PC-9 (cell line): ENCODE measurements at regions not wholly inside any gene's neighbourhood (a gene's known extent, or its start where the extent isn't known, plus 50 kb on each side); places are given as distances from the start of the nearest gene placed in this dataset.

Experiments
- BruUV-seq: library from RNA; stranded (reverse); fragments of 400-500 nt; replicated peaks from 2 replicates; lab custom pipeline; 2021; lab: Mats Ljungman, UMichigan
- CTCF ChIA-PET: fragments of 300-600 bp; sonication (Branson Sonifier 250); formaldehyde crosslinking; loops from one replicate; lab custom pipeline; 2022; ENCODE audit warnings: antibody characterized with exemption; lab: Charles Lee
- POLR2A ChIA-PET: fragments of 300-600 bp; sonication (Branson Sonifier 250); formaldehyde crosslinking; loops from one replicate; lab custom pipeline; 2022; ENCODE audit warnings: antibody characterized with exemption; ENCODE audit not compliant: unreplicated experiment; lab: Charles Lee
- DNase-seq, 2 experiments: peaks; one replicate each; pipeline versions ENCODE4 v3.0.0 to v3.0.0-alpha.2; 2015 to 2022; ENCODE audit warnings: mixed read lengths in 1 of 2
- H2AFZ ChIP-seq: fragments of 200-600 bp; sonication (generic); 2 replicates; pipeline ENCODE4 v1.8.1; 2017; ENCODE audit warnings: antibody characterized with exemption
- H3F3A ChIP-seq: fragments of 200-600 bp; sonication (generic); 2 replicates; pipeline ENCODE4 v1.8.1; 2017; ENCODE audit warnings: antibody characterized with exemption, mild to moderate bottlenecking, low read depth; ENCODE audit not compliant: insufficient read depth
- H3K27ac ChIP-seq: fragments of 200-600 bp; sonication (generic); 2 replicates; pipeline ENCODE4 v1.6.1; 2016; ENCODE audit warnings: mixed run types
- H3K27me3 ChIP-seq: fragments of 200-600 bp; sonication (generic); 2 replicates; pipeline ENCODE4 v1.6.1; 2016; ENCODE audit warnings: low read depth, mixed run types; ENCODE audit not compliant: insufficient read depth
- H3K36me3 ChIP-seq: fragments of 200-600 bp; sonication (generic); 2 replicates; pipeline ENCODE4 v1.6.1; 2016; ENCODE audit warnings: low read depth, mixed run types
- H3K4me1 ChIP-seq: fragments of 200-600 bp; sonication (generic); replicated peaks from 2 replicates; pipeline ENCODE4 v1.6.1; 2016; ENCODE audit warnings: mixed run types; ENCODE audit not compliant: insufficient read depth
- H3K4me2 ChIP-seq: fragments of 200-600 bp; sonication (generic); 2 replicates; pipeline ENCODE4 v1.6.1; 2017; ENCODE audit warnings: mixed run types
- H3K4me3 ChIP-seq: fragments of 200-600 bp; sonication (generic); 2 replicates; pipeline ENCODE4 v1.6.1; 2016; ENCODE audit warnings: mixed run types
- H3K79me2 ChIP-seq: fragments of 200-600 bp; sonication (generic); 2 replicates; pipeline ENCODE4 v1.6.1; 2017; ENCODE audit warnings: low read depth, mixed run types
- H3K9me2 ChIP-seq: fragments of 200-600 bp; sonication (generic); 2 replicates; pipeline ENCODE4 v1.8.1; 2017; ENCODE audit warnings: mild to moderate bottlenecking; ENCODE audit not compliant: insufficient read depth
- H3K9me3 ChIP-seq: fragments of 200-600 bp; sonication (generic); 2 replicates; pipeline ENCODE4 v1.8.1; 2016; ENCODE audit warnings: low read depth; ENCODE audit not compliant: insufficient read depth
- H4K20me1 ChIP-seq: fragments of 200-600 bp; sonication (generic); 2 replicates; pipeline ENCODE4 v1.8.1; 2017; ENCODE audit not compliant: insufficient read depth
- CTCF ChIP-seq: fragments of 200-600 bp; sonication (generic); conservative IDR thresholded peaks from 2 replicates; pipeline ENCODE4 v1.6.1; 2017; ENCODE audit warnings: mixed run types, antibody characterized with exemption, mild to moderate bottlenecking, moderate library complexity
- EZH2 ChIP-seq: fragments of 200-600 bp; sonication (generic); IDR thresholded peaks from 2 replicates; pipeline ENCODE4 v1.8.0; 2017; ENCODE audit warnings: antibody characterized with exemption, low read depth
- intact Hi-C: fragments of 100-400 bp; cut with micrococcal nuclease; formaldehyde crosslinking; loops from one replicate; pipeline ENCODE4 v1.10.0; 2022; ENCODE audit not compliant: unreplicated experiment

- CTCF ChIA-PET, result no interaction called here
- DNase-seq, result no peak
Measured at GRCh38 chr1:213898684-213899083, 89.1 kb upstream of the PROX1 start.

GRCh38 chr1:213899413-213899812 lies 88.4 kb upstream of the PROX1 start:
- Histone ChIP-seq H3K36me3 (no peaks in the 10 kb centered on the region), H3K9me3 (peaks cover 8% of the 10 kb centered on the region; the same call in 1 of the 2 replicates), H3K79me2 (no peaks in the 10 kb centered on the region), H2AFZ (no peak overlapping the region), H3F3A (no peaks in the 10 kb centered on the region), H3K4me2 (no peak overlapping the region), H3K4me1 (no peaks in the 10 kb centered on the region), H4K20me1 (no peaks in the 10 kb centered on the region), H3K27ac (no peak overlapping the region), H3K4me3 (no peak overlapping the region), H3K9me2 (no peaks in the 10 kb centered on the region; the same call in 1 of the 2 replicates), H3K27me3 (no peaks in the 10 kb centered on the region)
- ChIA-PET CTCF (interaction anchor here (0.5 kb wide), 1 partner anchor 118 kb away, joined by 4 read pairs; no protein-coding TSS in a partner anchor), POLR2A (no interaction called here)
- no peak for TF ChIP-seq EZH2
- TF ChIP-seq CTCF, result no peak
- BruUV-seq, result no TSS peak
- no peak for DNase-seq
- intact Hi-C loops, result no loop called here

More at GRCh38 chr1:213898684-213899083, 89.1 kb upstream of the PROX1 start:
- POLR2A ChIA-PET, result no interaction called here
- Histone ChIP-seq H4K20me1 (no peaks in the 10 kb centered on the region), H3K27ac (no peak overlapping the region), H3K79me2 (no peaks in the 10 kb centered on the region), H3K4me1 (no peaks in the 10 kb centered on the region), H3K4me3 (no peak overlapping the region), H3K4me2 (no peak overlapping the region), H3K9me2 (no peaks in the 10 kb centered on the region; the same call in 1 of the 2 replicates), H3F3A (no peaks in the 10 kb centered on the region), H2AFZ (no peak overlapping the region), H3K9me3 (peaks cover 8% of the 10 kb centered on the region; the same call in 1 of the 2 replicates), H3K36me3 (no peaks in the 10 kb centered on the region), H3K27me3 (no peaks in the 10 kb centered on the region)
- no peak for TF ChIP-seq CTCF
- no peak for TF ChIP-seq EZH2
- BruUV-seq, result no TSS peak
- intact Hi-C loops, result no loop called here

GRCh38 chr1:213905344-213905743 lies 82.4 kb upstream of the PROX1 start:
- Histone ChIP-seq H3K36me3 (no peaks in the 10 kb centered on the region), H3K4me1 (no peaks in the 10 kb centered on the region), H3K9me3 (no peaks in the 10 kb centered on the region), H3K4me3 (no peak overlapping the region), H3K27ac (no peak overlapping the region), H3K4me2 (no peak overlapping the region), H3K9me2 (no peaks in the 10 kb centered on the region; the same call in 1 of the 2 replicates), H3K79me2 (no peaks in the 10 kb centered on the region), H4K20me1 (no peaks in the 10 kb centered on the region), H2AFZ (no peak overlapping the region), H3K27me3 (no peaks in the 10 kb centered on the region), H3F3A (no peaks in the 10 kb centered on the region)
- CTCF ChIA-PET, result no interaction called here
- no peak for DNase-seq
- intact Hi-C loops, result no loop called here
- no TSS peak for BruUV-seq
- POLR2A ChIA-PET, result no interaction called here
- TF ChIP-seq CTCF, result no peak
- no peak for TF ChIP-seq EZH2
